PC-9 (cell line): ENCODE measurements at regions not wholly inside any gene's neighbourhood (a gene's known extent, or its start where the extent isn't known, plus 50 kb on each side); places are given as distances from the start of the nearest gene placed in this dataset.
"Not testable (repeated sequence)": the region's sequence is repeated elsewhere in the genome, so short reads cannot be mapped to it uniquely, and the experiment has no call there.

Experiments used
- BruUV-seq: library from RNA; stranded (reverse); fragments of 400-500 nt; replicated peaks from 2 replicates; lab custom pipeline; 2021; lab: Mats Ljungman, UMichigan
- CTCF ChIA-PET: fragments of 300-600 bp; sonication (Branson Sonifier 250); formaldehyde crosslinking; loops from one replicate; lab custom pipeline; 2022; ENCODE audit warnings: antibody characterized with exemption; lab: Charles Lee
- POLR2A ChIA-PET: fragments of 300-600 bp; sonication (Branson Sonifier 250); formaldehyde crosslinking; loops from one replicate; lab custom pipeline; 2022; ENCODE audit warnings: antibody characterized with exemption; ENCODE audit not compliant: unreplicated experiment; lab: Charles Lee
- DNase-seq, 2 experiments: peaks; one replicate each; pipeline versions ENCODE4 v3.0.0 to v3.0.0-alpha.2; 2015 to 2022; ENCODE audit warnings: mixed read lengths in 1 of 2
- H2AFZ ChIP-seq: fragments of 200-600 bp; sonication (generic); 2 replicates; pipeline ENCODE4 v1.8.1; 2017; ENCODE audit warnings: antibody characterized with exemption
- H3F3A ChIP-seq: fragments of 200-600 bp; sonication (generic); 2 replicates; pipeline ENCODE4 v1.8.1; 2017; ENCODE audit warnings: antibody characterized with exemption, mild to moderate bottlenecking, low read depth; ENCODE audit not compliant: insufficient read depth
- H3K27ac ChIP-seq: fragments of 200-600 bp; sonication (generic); 2 replicates; pipeline ENCODE4 v1.6.1; 2016; ENCODE audit warnings: mixed run types
- H3K27me3 ChIP-seq: fragments of 200-600 bp; sonication (generic); 2 replicates; pipeline ENCODE4 v1.6.1; 2016; ENCODE audit warnings: low read depth, mixed run types; ENCODE audit not compliant: insufficient read depth
- H3K36me3 ChIP-seq: fragments of 200-600 bp; sonication (generic); 2 replicates; pipeline ENCODE4 v1.6.1; 2016; ENCODE audit warnings: low read depth, mixed run types
- H3K4me1 ChIP-seq: fragments of 200-600 bp; sonication (generic); replicated peaks from 2 replicates; pipeline ENCODE4 v1.6.1; 2016; ENCODE audit warnings: mixed run types; ENCODE audit not compliant: insufficient read depth
- H3K4me2 ChIP-seq: fragments of 200-600 bp; sonication (generic); 2 replicates; pipeline ENCODE4 v1.6.1; 2017; ENCODE audit warnings: mixed run types
- H3K4me3 ChIP-seq: fragments of 200-600 bp; sonication (generic); 2 replicates; pipeline ENCODE4 v1.6.1; 2016; ENCODE audit warnings: mixed run types
- H3K79me2 ChIP-seq: fragments of 200-600 bp; sonication (generic); 2 replicates; pipeline ENCODE4 v1.6.1; 2017; ENCODE audit warnings: low read depth, mixed run types
- H3K9me2 ChIP-seq: fragments of 200-600 bp; sonication (generic); 2 replicates; pipeline ENCODE4 v1.8.1; 2017; ENCODE audit warnings: mild to moderate bottlenecking; ENCODE audit not compliant: insufficient read depth
- H3K9me3 ChIP-seq: fragments of 200-600 bp; sonication (generic); 2 replicates; pipeline ENCODE4 v1.8.1; 2016; ENCODE audit warnings: low read depth; ENCODE audit not compliant: insufficient read depth
- H4K20me1 ChIP-seq: fragments of 200-600 bp; sonication (generic); 2 replicates; pipeline ENCODE4 v1.8.1; 2017; ENCODE audit not compliant: insufficient read depth
- CTCF ChIP-seq: fragments of 200-600 bp; sonication (generic); conservative IDR thresholded peaks from 2 replicates; pipeline ENCODE4 v1.6.1; 2017; ENCODE audit warnings: mixed run types, antibody characterized with exemption, mild to moderate bottlenecking, moderate library complexity
- EZH2 ChIP-seq: fragments of 200-600 bp; sonication (generic); IDR thresholded peaks from 2 replicates; pipeline ENCODE4 v1.8.0; 2017; ENCODE audit warnings: antibody characterized with exemption, low read depth
- intact Hi-C: fragments of 100-400 bp; cut with micrococcal nuclease; formaldehyde crosslinking; loops from one replicate; pipeline ENCODE4 v1.10.0; 2022; ENCODE audit not compliant: unreplicated experiment

- Histone ChIP-seq H3K4me2 (no peak overlapping the region), H3K4me3 (no peak overlapping the region), H3F3A (no peaks in the 10 kb centered on the region), H4K20me1 (no peaks in the 10 kb centered on the region), H3K79me2 (no peaks in the 10 kb centered on the region), H3K27me3 (peaks cover 91% of the 10 kb centered on the region), H3K4me1 (no peaks in the 10 kb centered on the region), H3K9me2 (no peaks in the 10 kb centered on the region), H2AFZ (no peak overlapping the region), H3K27ac (no peak overlapping the region), H3K9me3 (no peaks in the 10 kb centered on the region), H3K36me3 (no peaks in the 10 kb centered on the region)
- intact Hi-C loops, result no loop called here
- POLR2A ChIA-PET, result no interaction called here
- no peak for TF ChIP-seq CTCF
- CTCF ChIA-PET, result interaction anchor here (0.7 kb wide), 1 partner anchor 667 kb away, joined by 11 read pairs; no protein-coding TSS in a partner anchor
- BruUV-seq, result no TSS peak
- no peak for DNase-seq
Observed at GRCh38 chr9:113678119-113678858, 197.8 kb upstream of the ZNF618 start.

- ChIA-PET POLR2A (no interaction called here), CTCF (interaction anchor here (0.7 kb wide), 1 partner anchor 667 kb away, joined by 11 read pairs; no protein-coding TSS in a partner anchor)
- Histone ChIP-seq H3K4me3 (no peak overlapping the region), H3K79me2 (no peaks in the 10 kb centered on the region), H3K27me3 (peaks cover 91% of the 10 kb centered on the region), H3K9me2 (no peaks in the 10 kb centered on the region), H3K4me2 (no peak overlapping the region), H4K20me1 (no peaks in the 10 kb centered on the region), H3F3A (no peaks in the 10 kb centered on the region), H3K4me1 (no peaks in the 10 kb centered on the region), H3K9me3 (no peaks in the 10 kb centered on the region), H3K36me3 (no peaks in the 10 kb centered on the region), H2AFZ (no peak overlapping the region), H3K27ac (no peak overlapping the region)
- no peak for DNase-seq
- BruUV-seq, result no TSS peak
- intact Hi-C loops, result no loop called here
- no peak for TF ChIP-seq CTCF
- no peak for TF ChIP-seq EZH2
Observed at GRCh38 chr9:113678859-113679256, 197.3 kb upstream of the ZNF618 start.

GRCh38 chr9:113682297-113682771, 193.8 kb upstream of the ZNF618 start:
- H4K20me1 ChIP-seq, result no peaks in the 10 kb centered on the region
- peaks cover 88% of the 10 kb centered on the region for H3K27me3 ChIP-seq
- H3K4me3 ChIP-seq, result no peak overlapping the region
- H3K27ac ChIP-seq, result no peak overlapping the region
- H3K36me3 ChIP-seq, result no peaks in the 10 kb centered on the region
- TF ChIP-seq CTCF (peak; percentile 90), EZH2 (no peak)
- H3K9me3 ChIP-seq, result no peaks in the 10 kb centered on the region
- H3K4me1 ChIP-seq, result no peaks in the 10 kb centered on the region
- no TSS peak for BruUV-seq
- DNase-seq, result peak in 1 of 2 experiments; percentile 70
- intact Hi-C loops, result loop anchor here (2.0 kb wide), 1 partner anchor 194 kb away; the partner anchor contains the start of gene ZNF618
- H3K79me2 ChIP-seq, result no peaks in the 10 kb centered on the region
- ChIA-PET POLR2A (interaction anchor here (0.6 kb wide), 1 partner anchor 1075 kb away, joined by 5 read pairs; no protein-coding TSS in a partner anchor), CTCF (no interaction called here)
- no peaks in the 10 kb centered on the region for H3K9me2 ChIP-seq
- no peaks in the 10 kb centered on the region for H3F3A ChIP-seq
- no peak overlapping the region for H2AFZ ChIP-seq
- no peak overlapping the region for H3K4me2 ChIP-seq

- H3K27ac ChIP-seq, H3K4me2 ChIP-seq, DNase-seq, H3K9me3 ChIP-seq, POLR2A ChIA-PET, CTCF ChIA-PET, intact Hi-C loops, H3K79me2 ChIP-seq, H3K36me3 ChIP-seq, H3K4me3 ChIP-seq, H4K20me1 ChIP-seq, BruUV-seq, H3K4me1 ChIP-seq, H2AFZ ChIP-seq, H3K9me2 ChIP-seq, H3F3A ChIP-seq: not testable (repeated sequence)
- H3K27me3 ChIP-seq, result peaks cover 94% of the 10 kb centered on the region
Observed at GRCh38 chr9:113685636-113686035, 190.5 kb upstream of the ZNF618 start.
